HG02981 (cell line): ENCODE measurements at regions not wholly inside any gene's neighbourhood (a gene's known extent, or its start where the extent isn't known, plus 50 kb on each side); places are given as distances from the start of the nearest gene placed in this dataset.

Experiments used
- ATAC-seq: cut with Tn5 transposase; IDR thresholded peaks from one replicate; pipeline ENCODE4 v1.9.1; 2021; ENCODE audit warnings: mild to moderate bottlenecking, moderate library complexity; ENCODE audit not compliant: unreplicated experiment

- no peak for ATAC-seq
Measured at GRCh38 chr16:79272141-79272577, 328.4 kb downstream of the MAF start.

DNA sequence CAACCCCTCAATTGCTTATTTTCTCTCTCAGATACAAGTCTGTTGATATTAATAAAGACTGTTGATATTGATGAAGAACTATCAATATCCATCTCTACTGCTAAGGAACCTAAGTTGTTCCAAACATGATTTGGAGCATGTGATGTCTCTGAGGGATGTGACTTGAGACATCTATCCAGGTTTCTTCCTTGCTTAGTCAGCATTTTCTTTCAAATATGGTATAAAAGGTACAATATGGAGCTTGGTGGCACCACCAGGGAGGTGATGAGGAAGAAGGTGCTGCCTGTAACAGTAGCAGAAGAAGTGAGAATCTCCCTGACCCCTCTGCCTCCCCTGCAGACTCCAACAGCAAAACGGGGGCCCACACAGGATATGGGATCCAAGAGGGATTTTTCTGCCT, 329.0 kb downstream of the MAF start:
- no peak for ATAC-seq

- no peak for ATAC-seq
Measured at GRCh38 chr16:79270011-79270410, 330.5 kb downstream of the MAF start.

DNA sequence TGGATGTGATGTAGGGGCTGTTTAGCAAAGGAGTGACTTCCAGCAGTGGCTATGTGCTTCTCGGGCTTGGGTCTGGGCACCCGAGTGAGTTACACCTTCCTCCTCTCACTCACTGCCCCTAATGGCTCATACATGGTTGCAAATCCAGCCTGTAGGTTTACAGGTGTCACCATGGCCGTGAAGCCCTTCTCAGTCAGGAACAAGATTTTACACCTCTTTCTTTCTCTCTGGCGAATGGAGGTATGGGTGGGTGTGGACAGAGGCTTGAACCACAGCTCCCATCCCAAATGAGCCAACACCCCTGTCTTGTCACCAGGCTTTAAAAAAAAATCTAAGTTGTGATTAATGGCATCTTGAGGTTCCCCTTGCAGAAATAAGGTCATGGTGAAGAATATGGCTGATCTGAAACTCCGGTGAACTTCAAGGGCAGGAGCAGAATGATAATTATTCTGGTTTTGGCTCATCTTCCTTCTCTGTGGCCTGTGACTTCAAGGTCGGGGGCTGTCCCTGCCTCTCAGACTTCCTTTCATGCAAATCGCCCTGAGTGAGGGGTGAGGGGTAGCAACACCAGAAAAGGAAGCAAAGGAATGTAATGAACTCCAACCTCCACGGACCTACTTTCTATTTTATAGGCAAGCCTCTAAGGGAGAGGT, 331.2 kb downstream of the MAF start:
- ATAC-seq, result peak; percentile 98

DNA sequence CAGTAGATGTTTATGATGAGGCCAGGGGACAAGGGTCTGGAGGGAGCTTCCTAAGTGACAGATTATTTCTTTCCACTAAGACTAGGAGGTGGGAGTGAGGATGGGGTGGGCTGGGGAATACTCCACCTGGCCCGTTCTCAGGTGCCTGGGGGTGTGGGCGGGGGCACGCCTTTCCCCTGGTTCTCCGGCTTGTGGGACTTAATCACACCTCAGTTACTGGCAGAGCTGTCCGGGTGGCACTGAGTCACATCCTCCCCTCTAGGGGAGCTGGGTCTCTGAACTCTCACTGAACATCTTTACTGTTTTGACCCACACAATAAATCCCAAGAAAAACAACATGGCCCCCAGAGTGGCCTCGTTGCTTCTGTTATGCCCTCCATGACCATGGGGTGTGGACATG, 332.8 kb downstream of the MAF start:
- no peak for ATAC-seq

DNA sequence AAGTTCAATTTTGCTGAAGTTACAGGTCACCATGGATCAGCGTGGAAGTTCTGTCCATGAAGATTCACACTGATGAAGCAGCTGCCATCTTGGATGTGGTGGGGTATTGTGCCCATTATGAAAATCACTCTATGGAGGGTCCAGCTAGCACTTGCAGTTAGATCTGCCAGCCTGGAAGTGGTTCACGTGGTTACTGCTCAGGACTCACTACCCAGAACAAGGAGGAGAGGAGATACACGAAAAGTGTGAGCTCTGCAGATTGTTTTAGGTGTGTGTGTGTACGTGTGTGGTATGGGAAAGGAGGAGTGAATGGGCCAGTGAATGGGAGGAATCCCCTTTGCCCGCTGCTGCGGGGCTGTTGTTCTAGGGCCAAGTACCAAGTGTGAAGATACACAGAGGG, 333.4 kb downstream of the MAF start:
- no peak for ATAC-seq

DNA sequence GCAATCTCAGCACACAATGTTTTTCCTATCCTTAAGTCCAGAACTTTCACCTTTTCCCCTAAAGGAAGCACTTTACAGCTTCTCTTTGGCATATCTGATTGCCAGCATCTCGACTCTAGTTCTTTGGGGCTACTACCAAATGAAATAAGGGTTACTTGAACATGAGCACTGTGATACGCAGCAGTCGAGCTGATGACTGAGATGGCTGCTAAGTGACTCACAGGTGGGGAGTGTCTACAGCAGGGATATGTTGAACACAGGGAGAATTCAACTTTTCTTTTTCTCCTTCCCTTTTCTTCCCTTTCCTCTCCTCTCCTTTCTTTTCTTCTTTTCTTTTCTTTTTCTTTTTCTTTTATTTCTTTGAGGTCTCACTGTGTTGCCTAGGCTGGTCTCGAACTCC, 334.8 kb downstream of the MAF start:
- ATAC-seq, result no peak

- no peak for ATAC-seq
Measured at GRCh38 chr16:79265196-79265595, 335.3 kb downstream of the MAF start.

DNA sequence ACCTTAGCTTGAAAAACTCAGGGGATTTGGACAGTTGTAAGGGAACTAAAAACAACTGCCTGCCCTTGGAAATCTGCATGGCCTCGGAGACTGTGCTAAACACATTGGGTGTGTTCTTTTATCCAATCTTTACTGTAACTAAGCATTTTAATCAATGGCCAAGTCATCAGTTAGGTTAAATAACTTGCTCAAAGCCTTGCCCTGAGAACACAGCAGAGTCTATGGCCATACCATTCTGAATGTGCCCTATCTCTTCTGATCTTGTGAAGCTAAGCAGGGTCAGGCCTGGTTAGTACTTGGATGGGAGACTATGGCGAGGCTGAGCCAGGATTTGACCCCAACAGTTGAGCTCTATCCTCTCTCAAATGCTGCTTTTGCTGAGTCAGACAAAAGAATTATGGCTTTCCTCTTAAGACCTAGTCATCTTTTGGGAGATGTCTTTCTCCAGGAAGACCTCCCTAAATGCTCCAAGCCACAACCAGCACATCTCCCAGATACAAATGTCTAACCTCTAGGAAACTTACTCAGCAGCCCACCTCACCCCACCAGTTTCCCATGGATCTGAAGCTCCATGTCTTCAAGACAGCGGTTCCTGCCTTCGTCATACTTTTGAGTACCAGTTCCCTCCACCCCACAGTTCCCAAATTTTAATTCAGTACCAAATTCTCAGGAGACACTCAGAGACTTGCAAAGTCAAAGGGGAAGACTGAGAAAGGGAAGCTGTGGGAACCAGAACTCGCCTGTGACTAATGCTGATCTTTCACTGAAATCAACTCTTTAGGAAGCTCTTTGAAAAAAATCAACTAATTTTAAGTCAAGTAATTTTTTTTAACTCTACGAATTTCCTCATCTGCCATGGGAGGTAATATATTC, 336.1 kb downstream of the MAF start:
- ATAC-seq, result no peak

DNA sequence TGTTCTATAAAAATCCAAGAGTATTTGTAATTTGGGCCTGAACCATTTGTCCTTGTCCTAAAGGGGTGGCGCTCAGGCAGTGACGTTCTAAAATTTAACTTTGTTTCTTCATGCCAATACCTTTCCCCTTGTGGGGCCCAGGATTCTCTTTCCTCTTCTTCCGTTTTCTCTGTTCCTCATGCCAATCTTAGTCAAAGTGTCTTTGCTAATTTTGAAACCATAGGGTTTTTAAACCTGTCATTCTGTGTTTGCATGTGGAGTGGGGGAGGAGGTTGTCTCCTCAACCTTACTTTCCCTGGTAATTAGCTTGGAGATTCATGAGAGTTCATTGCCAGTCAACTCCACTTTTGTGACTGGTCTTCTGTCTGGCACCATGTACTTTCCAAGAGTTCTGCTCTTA, 337.1 kb downstream of the MAF start:
- no peak for ATAC-seq
